A673 (cell line): ENCODE measurements at regions not wholly inside any gene's neighbourhood (a gene's known extent, or its start where the extent isn't known, plus 50 kb on each side); places are given as distances from the start of the nearest gene placed in this dataset.

Source experiments
- BruUV-seq: library from RNA; stranded (reverse); fragments of 400-500 nt; replicated peaks from 2 replicates; lab custom pipeline; 2021; lab: Mats Ljungman, UMichigan
- CTCF ChIA-PET: fragments of 300-600 bp; sonication (Branson Sonifier 250); formaldehyde crosslinking; loops from one replicate; lab custom pipeline; 2022; ENCODE audit warnings: antibody characterized with exemption; lab: Charles Lee
- POLR2A ChIA-PET: fragments of 300-600 bp; sonication (Branson Sonifier 250); formaldehyde crosslinking; loops from one replicate; lab custom pipeline; 2022; ENCODE audit warnings: antibody characterized with exemption; ENCODE audit not compliant: low non-redundant PET; lab: Charles Lee
- DNase-seq: peaks from one replicate; pipeline ENCODE4 v3.0.0-alpha.2; 2015; ENCODE audit warnings: low spot score
- H3K27ac ChIP-seq: fragments of 200-600 bp; sonication (generic); 2 replicates; pipeline ENCODE4 v1.5.1; 2016; ENCODE audit warnings: mixed run types, low read depth, mild to moderate bottlenecking, mixed read lengths, antibody characterized with exemption, low read length; ENCODE audit not compliant: poor library complexity, severe bottlenecking
- H3K27me3 ChIP-seq: fragments of 200-600 bp; sonication (generic); replicated peaks from 2 replicates; pipeline ENCODE4 v1.6.1; 2017; ENCODE audit warnings: mixed run types, low read depth, mild to moderate bottlenecking, mixed read lengths, antibody characterized with exemption, low read length; ENCODE audit not compliant: insufficient read depth, poor library complexity
- H3K36me3 ChIP-seq: fragments of 200-600 bp; sonication (generic); 2 replicates; pipeline ENCODE4 v1.6.1; 2016; ENCODE audit warnings: mixed run types, mild to moderate bottlenecking, mixed read lengths, antibody characterized with exemption, low read length; ENCODE audit not compliant: insufficient read depth, poor library complexity, severe bottlenecking
- H3K4me1 ChIP-seq: fragments of 200-600 bp; sonication (generic); 2 replicates; pipeline ENCODE4 v1.6.1; 2017; ENCODE audit warnings: mixed run types, mild to moderate bottlenecking, mixed read lengths, antibody characterized with exemption, low read length; ENCODE audit not compliant: insufficient read depth, poor library complexity, severe bottlenecking
- H3K4me3 ChIP-seq: fragments of 200-600 bp; sonication (generic); 2 replicates; pipeline ENCODE4 v1.5.1; 2016; ENCODE audit warnings: low read depth, mixed run types, mild to moderate bottlenecking, mixed read lengths, low read length; ENCODE audit not compliant: poor library complexity, severe bottlenecking
- H3K9me3 ChIP-seq: fragments of 200-600 bp; sonication (generic); 2 replicates; pipeline ENCODE4 v1.6.1; 2016; ENCODE audit warnings: mixed run types, low read depth, mild to moderate bottlenecking, mixed read lengths, antibody characterized with exemption, low read length; ENCODE audit not compliant: poor library complexity, severe bottlenecking
- CTCF ChIP-seq: fragments of 300-800, 200-600 bp; sonication (generic); conservative IDR thresholded peaks from 2 replicates; pipeline ENCODE4 v1.5.1; 2017; ENCODE audit warnings: low read depth, mild to moderate bottlenecking, antibody characterized with exemption, low read length, moderate library complexity, mixed read lengths
- EZH2 ChIP-seq: fragments of 200-600 bp; sonication (generic); IDR thresholded peaks from 2 replicates; pipeline ENCODE4 v1.6.1; 2017; ENCODE audit warnings: borderline replicate concordance, low read depth, mild to moderate bottlenecking, mixed read lengths, antibody characterized with exemption, low read length; ENCODE audit not compliant: poor library complexity, severe bottlenecking
- intact Hi-C: fragments of 100-400 bp; cut with micrococcal nuclease; formaldehyde crosslinking; loops from one replicate; pipeline ENCODE4 v1.10.0; 2022; ENCODE audit not compliant: unreplicated experiment

- Histone ChIP-seq H3K4me3 (no peak overlapping the region), H3K36me3 (no peaks in the 10 kb centered on the region), H3K9me3 (no peaks in the 10 kb centered on the region), H3K27me3 (no peaks in the 10 kb centered on the region), H3K27ac (no peak overlapping the region), H3K4me1 (no peaks in the 10 kb centered on the region)
- TF ChIP-seq EZH2 (no peak), CTCF (no peak)
- ChIA-PET CTCF (no interaction called here), POLR2A (no interaction called here)
- intact Hi-C loops, result no loop called here
- BruUV-seq, result no TSS peak
- DNase-seq, result no peak
Observed at GRCh38 chr10:8192301-8192700, 137.8 kb downstream of the GATA3 start.

- CTCF ChIA-PET, result no interaction called here
- Histone ChIP-seq H3K4me1 (no peaks in the 10 kb centered on the region), H3K4me3 (no peak overlapping the region), H3K27ac (no peak overlapping the region), H3K36me3 (no peaks in the 10 kb centered on the region), H3K9me3 (no peaks in the 10 kb centered on the region), H3K27me3 (no peaks in the 10 kb centered on the region)
- BruUV-seq, result no TSS peak
- TF ChIP-seq EZH2 (no peak), CTCF (no peak)
- intact Hi-C loops, result no loop called here
- DNase-seq, result no peak
- POLR2A ChIA-PET, result no interaction called here
Observed at GRCh38 chr10:8193546-8193945, 139.1 kb downstream of the GATA3 start.

- no TSS peak for BruUV-seq
- intact Hi-C loops, result no loop called here
- Histone ChIP-seq H3K4me1 (no peaks in the 10 kb centered on the region), H3K27ac (no peak overlapping the region), H3K27me3 (no peaks in the 10 kb centered on the region), H3K4me3 (no peak overlapping the region), H3K9me3 (no peaks in the 10 kb centered on the region), H3K36me3 (no peaks in the 10 kb centered on the region)
- TF ChIP-seq EZH2 (no peak), CTCF (no peak)
- CTCF ChIA-PET, result no interaction called here
- no peak for DNase-seq
- POLR2A ChIA-PET, result no interaction called here
Observed at GRCh38 chr10:8194050-8194449, 139.6 kb downstream of the GATA3 start.
